ENCODE measurements at regions not wholly inside any gene's neighbourhood (a gene's known extent, or its start where the extent isn't known, plus 50 kb on each side); places are given as distances from the start of the nearest gene placed in this dataset.

- no peak for DNase-seq
Observed at GRCh38 chr2:147792966-147793617, 51.7 kb upstream of the ACVR2A start.

- DNase-seq: no peak
Observed at GRCh38 chr2:147790580-147790979, 54.2 kb upstream of the ACVR2A start.

- DNase-seq: no peak
Observed at GRCh38 chr2:147789720-147790119, 55.1 kb upstream of the ACVR2A start.

- no peak for DNase-seq
Observed at GRCh38 chr2:147789287-147789686, 55.5 kb upstream of the ACVR2A start.

GRCh38 chr2:147782141-147782930 is 62.5 kb upstream of the ACVR2A start:
- no peak for DNase-seq

- no peak for DNase-seq
Observed at GRCh38 chr2:147779440-147779839, 65.4 kb upstream of the ACVR2A start.

GRCh38 chr2:147777394-147777793 is 67.4 kb upstream of the ACVR2A start:
- no peak for DNase-seq

GRCh38 chr2:147774805-147775204 is 70.0 kb upstream of the ACVR2A start:
- DNase-seq: no peak

GRCh38 chr2:147773479-147773878 is 71.3 kb upstream of the ACVR2A start:
- no peak for DNase-seq

- DNase-seq: no peak
Observed at GRCh38 chr2:147772781-147773180, 72.0 kb upstream of the ACVR2A start.

- no peak for DNase-seq
Observed at GRCh38 chr2:147763861-147764260, 81.0 kb upstream of the ACVR2A start.

GRCh38 chr2:147760984-147761383 is 83.8 kb upstream of the ACVR2A start:
- DNase-seq: no peak

GRCh38 chr2:147759536-147759935 is 85.3 kb upstream of the ACVR2A start:
- no peak for DNase-seq

- no peak for DNase-seq
Observed at GRCh38 chr2:147758821-147759220, 86.0 kb upstream of the ACVR2A start.

- peak; percentile 26 for DNase-seq
Observed at GRCh38 chr2:147756069-147756468, 88.8 kb upstream of the ACVR2A start.

- no peak for DNase-seq
Observed at GRCh38 chr2:147740211-147740927, 104.5 kb upstream of the ACVR2A start.

- no peak for DNase-seq
Observed at GRCh38 chr2:147739508-147739907, 105.3 kb upstream of the ACVR2A start.

- no peak for DNase-seq
Observed at GRCh38 chr2:147718831-147719230, 126.0 kb upstream of the ACVR2A start.

- no peak for DNase-seq
Observed at GRCh38 chr2:147716906-147717305, 127.9 kb upstream of the ACVR2A start.

- DNase-seq: no peak
Observed at GRCh38 chr2:147715807-147716206, 129.0 kb upstream of the ACVR2A start.

- no peak for DNase-seq
Observed at GRCh38 chr2:147714582-147714981, 130.2 kb upstream of the ACVR2A start.

- DNase-seq: no peak
Observed at GRCh38 chr2:147713349-147713748, 131.5 kb upstream of the ACVR2A start.

GRCh38 chr2:147712051-147712450 is 132.8 kb upstream of the ACVR2A start:
- DNase-seq: no peak

- no peak for DNase-seq
Observed at GRCh38 chr2:147711031-147711430, 133.8 kb upstream of the ACVR2A start.
